GM19452 (cell line): ENCODE measurements at regions not wholly inside any gene's neighbourhood (a gene's known extent, or its start where the extent isn't known, plus 50 kb on each side); places are given as distances from the start of the nearest gene placed in this dataset.
A peak's percentile ranks its signal among the peaks of the same experiment; 100 is the strongest.

ENCODE experiments used
- ATAC-seq: cut with Tn5 transposase; IDR thresholded peaks from one replicate; pipeline ENCODE4 v1.9.1; 2021; ENCODE audit not compliant: unreplicated experiment

GRCh38 chrX:38856670-38857265, 55.5 kb downstream of the MID1IP1 start:
- no peak for ATAC-seq

GRCh38 chrX:38857736-38858523, 56.7 kb downstream of the MID1IP1 start:
- ATAC-seq = no peak

GRCh38 chrX:38859602-38860001, 58.3 kb downstream of the MID1IP1 start:
- ATAC-seq = no peak

GRCh38 chrX:38860106-38861013, 59.1 kb downstream of the MID1IP1 start:
- no peak for ATAC-seq

GRCh38 chrX:38861489-38861888, 60.2 kb downstream of the MID1IP1 start:
- ATAC-seq = no peak

- no peak for ATAC-seq
Observed at GRCh38 chrX:38862100-38862499, 60.8 kb downstream of the MID1IP1 start.

GRCh38 chrX:38864165-38864564, 62.9 kb downstream of the MID1IP1 start:
- no peak for ATAC-seq

GRCh38 chrX:38868321-38868720, 67.1 kb downstream of the MID1IP1 start:
- ATAC-seq = no peak

GRCh38 chrX:38868941-38869401, 67.7 kb downstream of the MID1IP1 start:
- no peak for ATAC-seq

GRCh38 chrX:38870361-38870895, 69.2 kb downstream of the MID1IP1 start:
- no peak for ATAC-seq

GRCh38 chrX:38871129-38872029, 70.1 kb downstream of the MID1IP1 start:
- ATAC-seq = no peak

GRCh38 chrX:38877366-38877765, 76.1 kb downstream of the MID1IP1 start:
- no peak for ATAC-seq

GRCh38 chrX:38878641-38879340, 77.5 kb downstream of the MID1IP1 start:
- no peak for ATAC-seq

- peak; percentile 62 for ATAC-seq
Observed at GRCh38 chrX:38879631-38880220, 78.5 kb downstream of the MID1IP1 start.

GRCh38 chrX:38880296-38880854, 79.1 kb downstream of the MID1IP1 start:
- ATAC-seq = no peak

- no peak for ATAC-seq
Observed at GRCh38 chrX:38881066-38881465, 79.8 kb downstream of the MID1IP1 start.

- ATAC-seq = no peak
Observed at GRCh38 chrX:38881727-38882126, 80.5 kb downstream of the MID1IP1 start.

GRCh38 chrX:38882894-38883626, 81.8 kb downstream of the MID1IP1 start:
- ATAC-seq = no peak
